SW480 (cell line): ENCODE measurements at regions not wholly inside any gene's neighbourhood (a gene's known extent, or its start where the extent isn't known, plus 50 kb on each side); places are given as distances from the start of the nearest gene placed in this dataset.

Experiments
- DNase-seq: peaks from one replicate; pipeline ENCODE4 v3.0.0-alpha.2; 2016; ENCODE audit warnings: low spot score

DNA sequence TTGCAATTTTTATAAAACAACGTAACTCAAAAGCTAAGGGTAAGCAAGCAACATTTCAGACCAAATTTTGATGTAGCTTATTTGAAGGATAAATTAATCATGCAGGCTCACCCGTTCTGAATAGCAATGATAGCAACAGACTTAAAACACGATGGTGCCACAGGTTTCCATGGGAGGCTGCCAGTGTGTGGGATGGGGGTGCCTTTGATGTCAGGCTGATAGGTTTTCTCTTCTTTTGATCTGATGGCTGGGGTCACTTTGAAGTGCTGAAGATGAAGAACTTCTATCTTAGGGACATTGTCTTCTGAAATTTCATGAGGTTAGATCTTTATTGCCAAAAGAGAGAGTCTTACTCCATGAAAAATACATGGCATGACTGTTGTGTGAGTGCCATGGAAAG lies 206.8 kb downstream of the LPIN1 start:
- DNase-seq: peak; percentile 54

DNA sequence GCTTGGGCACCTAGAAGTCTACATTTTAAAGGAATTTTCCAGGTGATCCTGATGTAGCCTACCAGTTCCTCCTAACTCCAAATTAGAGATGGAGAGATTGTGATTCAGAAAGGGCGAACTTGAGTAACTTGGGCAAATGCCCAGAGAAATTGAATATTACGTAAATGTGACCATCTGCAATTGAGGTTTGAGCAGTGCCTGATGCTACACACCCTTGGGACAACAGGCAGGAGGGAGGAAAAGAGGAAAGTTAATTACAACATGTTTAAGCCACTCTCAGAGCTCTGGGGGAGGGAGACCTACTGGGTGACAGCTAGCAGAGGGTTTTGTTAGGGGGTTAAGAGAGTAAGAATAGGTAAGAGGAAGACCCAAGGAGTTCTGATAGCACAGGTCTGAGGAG lies 208.9 kb downstream of the LPIN1 start:
- no peak for DNase-seq

DNA sequence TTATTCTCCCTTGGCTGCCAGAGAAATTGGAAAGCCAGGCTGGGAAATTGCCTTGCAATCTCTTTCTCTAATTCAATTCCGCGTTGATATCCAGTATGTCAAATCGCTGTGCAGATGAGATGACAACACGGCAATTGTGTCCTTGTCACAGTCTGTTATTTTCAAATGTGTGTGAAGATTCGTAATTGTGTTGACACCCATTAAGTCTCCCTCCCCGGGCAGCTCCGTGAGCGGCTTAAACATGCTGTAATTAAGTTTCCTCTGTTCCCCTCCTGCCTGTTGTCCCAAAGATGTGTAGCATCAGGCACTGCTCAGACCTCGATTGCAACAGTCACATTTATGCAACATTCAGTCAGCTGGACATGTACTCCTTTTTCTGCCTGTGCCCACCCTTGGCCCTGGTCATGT lies 209.5 kb downstream of the LPIN1 start:
- no peak for DNase-seq

DNA sequence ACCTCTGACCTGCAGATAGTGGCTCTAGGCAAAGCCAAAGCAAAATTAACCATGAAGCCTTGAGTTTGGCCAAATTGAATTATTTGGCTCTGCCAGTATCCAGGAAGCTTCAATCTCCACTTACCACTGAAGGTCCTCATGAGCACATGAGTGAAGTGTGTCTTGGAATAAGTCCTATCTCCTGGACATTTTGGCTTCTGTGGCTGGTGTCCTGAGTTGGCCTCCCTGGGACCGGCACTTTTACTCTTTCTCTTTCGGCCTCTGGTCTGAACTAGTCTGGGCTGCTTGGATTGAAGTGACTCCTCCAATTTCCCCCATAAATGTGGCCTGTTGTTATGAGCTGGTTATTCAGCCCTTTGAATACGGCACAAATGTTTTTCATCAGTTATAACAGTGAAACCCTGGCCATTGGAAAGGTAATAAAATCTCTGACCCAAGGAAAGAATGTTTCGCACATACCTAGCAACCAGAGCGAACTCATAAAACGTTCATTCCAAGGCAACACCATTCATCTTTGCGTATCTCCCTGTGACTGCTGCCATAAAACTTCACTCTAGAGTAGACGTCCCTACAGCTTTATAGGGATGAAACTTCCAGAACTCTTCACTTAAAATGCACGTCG lies 216.4 kb downstream of the LPIN1 start:
- no peak for DNase-seq

DNA sequence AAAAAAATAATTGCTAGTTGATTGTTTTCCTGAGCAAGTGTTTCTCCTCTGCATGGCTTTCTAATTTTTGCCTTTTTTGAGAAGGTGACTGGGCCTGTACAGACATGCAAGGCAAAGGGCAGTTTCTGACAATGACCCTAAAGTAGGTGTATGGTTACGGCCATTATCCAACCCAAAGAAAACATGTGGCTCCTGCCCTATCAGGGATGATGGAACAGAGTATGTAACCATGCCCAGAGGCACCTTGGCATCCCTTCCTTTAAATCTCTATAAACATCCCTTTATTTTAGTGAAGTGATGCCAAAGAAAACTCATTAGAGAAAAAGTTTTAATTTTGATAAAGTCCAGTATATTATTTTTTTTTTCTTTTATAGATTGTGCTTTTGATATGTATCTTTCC lies 217.5 kb downstream of the LPIN1 start:
- DNase-seq: no peak

DNA sequence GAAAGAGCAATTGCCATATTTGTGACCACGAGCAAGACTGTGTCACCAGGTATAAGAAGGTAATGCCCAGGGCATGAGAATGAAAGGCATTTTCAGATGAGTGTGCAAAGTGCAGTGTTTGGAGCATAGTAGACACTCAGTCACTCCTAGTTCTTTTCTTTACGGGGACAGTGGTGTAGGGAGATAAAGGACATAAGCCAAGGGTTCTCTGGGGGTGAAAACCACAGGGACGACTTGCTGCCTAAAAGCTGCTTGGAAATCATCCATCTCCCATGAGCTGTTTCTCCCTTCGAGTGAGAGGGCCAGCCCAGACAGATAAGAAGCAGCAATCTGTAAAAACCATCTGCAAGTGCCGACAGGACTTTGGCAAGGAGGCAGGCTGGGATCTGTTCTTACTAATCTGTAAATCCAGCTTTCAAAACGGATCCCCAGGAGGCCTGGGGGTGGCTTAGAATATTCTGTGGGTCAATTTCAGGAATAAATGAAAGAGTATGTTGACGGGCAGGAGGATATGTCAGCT lies 221.6 kb downstream of the LPIN1 start:
- no peak for DNase-seq

DNA sequence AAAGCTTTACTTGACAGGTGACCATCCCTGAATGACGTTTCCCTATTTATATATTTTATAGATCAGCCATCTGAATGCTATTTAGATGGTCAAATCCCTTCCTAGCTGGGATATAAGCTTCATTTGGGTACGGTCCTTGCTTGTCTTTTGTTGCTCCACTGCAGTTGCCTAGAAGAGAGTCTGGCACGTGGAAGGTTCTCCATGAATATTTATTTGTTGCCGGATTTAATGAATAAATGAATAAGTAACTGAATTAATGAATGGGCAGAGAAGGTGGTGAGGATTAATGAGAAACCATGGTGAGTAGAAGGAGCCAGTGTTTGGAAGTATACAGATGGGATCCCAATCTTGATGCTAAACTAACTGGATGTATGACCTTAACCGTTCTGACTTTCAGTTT lies 222.1 kb downstream of the LPIN1 start:
- no peak for DNase-seq

DNA sequence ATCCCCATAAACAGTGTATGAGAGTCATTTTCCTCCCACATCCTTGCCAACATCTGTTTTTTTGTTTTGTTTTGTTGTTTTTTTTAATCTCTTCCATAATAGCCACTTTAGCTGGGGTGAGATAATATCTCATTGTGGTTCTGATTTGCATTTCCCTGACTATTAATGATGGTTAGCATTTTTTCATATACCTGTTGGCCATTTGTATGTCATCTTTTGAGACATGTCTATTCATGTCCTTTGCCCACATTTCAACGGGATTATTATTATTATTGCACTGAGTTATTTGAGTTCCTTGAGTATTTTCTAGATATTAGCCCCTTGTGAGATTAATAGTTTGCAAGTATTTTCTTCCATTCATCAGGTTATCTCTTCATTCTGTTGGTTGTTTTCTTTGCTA lies 223.3 kb downstream of the LPIN1 start:
- no peak for DNase-seq

DNA sequence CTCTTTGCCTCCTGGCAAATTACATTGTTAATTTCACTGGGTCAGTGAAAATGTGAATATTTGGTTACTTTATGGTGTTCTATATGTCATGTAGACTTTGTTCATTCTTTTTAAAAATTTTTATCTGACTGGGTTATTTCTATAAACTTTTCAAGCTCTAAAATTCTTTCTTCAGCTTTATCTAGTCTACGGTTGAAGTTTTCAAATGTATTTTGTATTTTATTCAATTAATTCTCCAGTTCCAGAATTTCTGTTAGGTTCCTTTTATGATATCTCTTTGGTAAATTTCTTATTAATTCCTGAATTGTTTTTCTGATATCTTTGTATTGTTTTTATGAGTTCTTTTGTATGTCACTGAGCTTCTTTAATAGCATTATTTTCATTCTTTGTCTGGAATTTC lies 228.1 kb downstream of the LPIN1 start:
- DNase-seq: no peak

DNA sequence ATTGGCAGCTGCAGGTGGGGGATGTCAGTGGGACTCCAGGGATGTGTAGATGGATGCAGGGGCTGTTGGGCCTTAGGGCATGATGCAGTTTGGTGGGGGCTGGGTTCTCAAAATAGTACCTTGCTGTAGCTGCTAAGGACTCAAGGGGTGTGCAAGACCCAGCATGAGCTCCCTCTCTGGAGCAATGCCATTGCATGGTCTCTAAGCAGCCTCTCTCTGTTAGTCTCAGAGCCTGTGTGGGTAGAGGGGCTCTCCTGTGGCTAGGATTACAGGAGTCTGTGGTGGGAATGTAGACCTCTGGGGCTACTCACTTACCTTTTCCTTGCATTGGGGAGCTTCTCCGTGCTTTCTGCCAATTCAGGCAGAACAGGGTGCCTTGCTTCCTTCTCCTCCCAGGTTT lies 228.9 kb downstream of the LPIN1 start:
- no peak for DNase-seq

DNA sequence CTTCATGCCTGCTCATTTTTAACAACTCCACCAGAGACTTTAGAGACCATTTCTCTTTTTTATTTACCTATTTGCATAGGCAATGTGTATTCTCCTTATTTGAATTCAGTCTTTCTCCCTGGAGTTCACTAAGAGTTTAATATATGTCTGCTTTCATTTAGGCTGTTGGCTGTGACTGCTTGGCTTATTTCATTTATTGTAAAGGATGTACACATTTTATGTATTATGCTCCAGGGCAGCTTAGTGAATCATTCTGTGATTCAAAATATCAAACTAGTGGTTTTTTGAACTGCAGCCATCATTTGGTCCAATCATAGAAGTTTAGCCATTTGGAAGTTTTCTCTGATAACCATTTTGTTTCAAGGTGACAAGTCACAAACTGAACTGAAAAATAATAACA lies 229.6 kb downstream of the LPIN1 start:
- DNase-seq: no peak

DNA sequence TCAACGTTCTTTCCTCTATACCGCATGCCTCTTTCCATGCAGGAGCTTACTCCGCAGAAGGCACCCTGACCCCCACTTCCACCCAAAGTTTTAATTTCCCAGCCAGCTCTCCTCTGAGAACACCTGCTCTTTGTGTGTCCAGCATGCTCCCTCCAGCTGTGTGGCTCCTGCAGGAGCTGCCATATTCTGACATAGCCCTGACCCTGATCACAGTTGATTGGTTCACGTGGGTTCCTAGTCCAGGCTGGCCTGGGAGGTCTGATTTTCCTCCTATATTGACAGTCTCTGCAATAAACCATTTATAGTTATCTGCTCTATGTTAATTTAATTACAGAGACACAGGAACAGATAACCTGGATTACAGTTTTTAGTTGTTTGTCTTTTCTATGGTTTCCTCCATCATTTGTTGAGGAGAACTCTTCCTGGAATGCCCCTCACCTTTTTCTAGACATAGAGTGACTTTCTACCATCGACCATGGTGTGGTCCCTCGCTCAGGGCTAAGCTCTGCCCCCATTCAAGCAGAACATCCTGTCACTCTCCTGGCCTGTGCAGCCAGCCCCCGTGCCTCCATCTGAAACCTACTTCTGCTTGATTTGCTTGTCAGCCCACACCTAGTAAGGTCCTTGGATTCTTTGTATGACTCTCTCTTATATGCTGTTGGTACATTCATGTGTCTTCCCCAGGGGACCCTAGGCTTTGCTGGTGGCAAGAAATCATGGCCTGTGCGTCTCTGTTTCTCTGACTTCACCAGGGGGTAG lies 231.5 kb downstream of the LPIN1 start:
- DNase-seq: no peak

DNA sequence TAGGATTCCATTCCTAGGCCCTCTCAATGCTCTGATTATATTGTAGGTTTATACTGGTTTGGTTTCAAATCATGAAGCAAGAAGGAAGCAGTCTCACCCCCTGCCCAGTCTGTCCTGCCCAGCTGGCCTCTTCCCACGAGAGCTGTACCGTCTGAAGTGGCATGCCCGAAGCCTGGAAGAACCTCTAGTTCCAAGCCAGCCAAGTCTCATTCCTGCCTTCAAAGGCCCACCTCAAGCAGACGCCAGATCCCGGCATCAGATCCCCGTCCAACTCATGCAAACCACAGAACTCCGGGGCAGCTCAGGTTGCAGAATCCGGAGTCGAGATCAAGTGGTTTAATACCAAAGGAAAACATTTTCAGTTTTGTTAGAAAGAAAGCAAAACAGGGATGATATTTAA lies 234.4 kb downstream of the LPIN1 start:
- no peak for DNase-seq

DNA sequence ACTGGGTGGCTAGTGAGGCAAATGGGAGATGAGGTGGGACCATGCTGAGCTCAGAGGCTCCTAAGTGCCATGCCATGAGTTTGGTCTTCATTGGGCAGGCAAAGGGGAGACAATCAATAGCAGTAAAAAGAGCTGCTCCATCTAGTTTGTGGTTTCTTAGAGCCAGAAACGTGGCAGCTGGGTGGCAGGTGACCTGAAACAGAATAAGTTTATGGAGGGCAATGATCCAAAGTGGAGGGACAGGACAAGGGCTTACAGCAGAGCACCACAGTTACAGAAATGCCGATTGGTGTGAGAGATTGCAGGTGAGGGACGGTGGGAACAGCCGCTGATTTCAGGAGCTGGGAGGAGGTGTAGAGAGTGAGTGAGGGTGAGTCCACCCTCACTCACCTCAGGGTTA lies 237.0 kb downstream of the LPIN1 start:
- no peak for DNase-seq

DNA sequence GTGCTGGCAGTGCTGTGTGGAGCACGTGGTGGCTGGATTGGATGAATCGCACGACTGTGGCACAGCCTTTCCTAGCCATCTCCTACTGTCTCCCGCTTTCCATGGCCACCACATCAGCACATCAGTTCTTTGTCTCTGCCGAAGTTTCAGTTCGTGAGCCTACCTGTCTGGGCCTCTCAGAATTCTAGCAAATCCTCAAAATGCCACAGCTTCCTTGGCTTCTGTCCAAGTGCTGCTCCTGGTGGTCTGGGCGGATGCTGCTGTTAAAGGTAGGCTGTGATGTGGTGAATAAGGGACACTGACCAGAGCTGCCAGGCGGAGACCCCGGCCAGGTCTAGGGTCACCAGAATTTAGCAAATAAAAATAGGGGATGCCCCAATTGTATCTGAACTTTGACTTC lies 237.4 kb downstream of the LPIN1 start:
- no peak for DNase-seq

DNA sequence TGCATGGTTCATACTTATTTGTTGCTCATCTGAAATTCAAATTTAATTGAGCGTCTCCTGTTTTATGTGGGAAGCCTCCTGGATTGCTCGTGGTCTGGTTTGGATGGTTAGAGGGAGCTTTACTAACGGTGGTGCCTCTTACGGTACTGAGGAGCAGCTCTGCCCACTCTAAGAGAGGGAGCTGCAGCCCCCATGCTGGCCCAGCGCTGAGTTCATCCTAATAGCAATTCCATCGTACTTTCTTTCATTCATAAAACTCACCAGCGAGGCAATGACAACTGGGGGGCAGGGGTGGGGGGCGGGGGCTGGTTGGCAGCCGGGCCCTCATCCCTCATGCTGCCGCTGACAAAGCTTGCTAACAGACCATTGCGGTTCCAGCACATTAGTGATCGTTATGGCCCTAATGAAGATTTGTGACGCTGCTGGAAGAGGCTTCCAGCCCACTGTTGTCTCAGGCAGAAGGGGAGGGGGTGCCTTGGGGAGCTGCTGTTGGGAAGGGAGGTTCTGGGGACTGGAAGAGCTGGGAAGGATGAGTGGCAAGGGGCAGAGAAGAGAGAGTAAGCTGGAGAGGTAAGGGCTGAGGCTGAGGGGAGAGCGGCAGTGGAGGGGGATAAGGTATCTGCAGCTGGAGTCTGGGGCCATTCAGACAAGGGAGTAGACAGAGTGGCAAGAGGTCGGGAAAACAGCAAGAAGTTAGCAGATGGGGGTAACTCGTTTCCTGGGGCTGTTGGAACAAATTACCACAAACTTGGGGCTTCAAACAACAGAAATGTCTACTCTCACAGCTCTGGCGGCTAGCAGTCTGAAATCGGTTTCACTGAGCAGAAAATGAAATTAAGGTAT lies 238.1 kb downstream of the LPIN1 start:
- no peak for DNase-seq

DNA sequence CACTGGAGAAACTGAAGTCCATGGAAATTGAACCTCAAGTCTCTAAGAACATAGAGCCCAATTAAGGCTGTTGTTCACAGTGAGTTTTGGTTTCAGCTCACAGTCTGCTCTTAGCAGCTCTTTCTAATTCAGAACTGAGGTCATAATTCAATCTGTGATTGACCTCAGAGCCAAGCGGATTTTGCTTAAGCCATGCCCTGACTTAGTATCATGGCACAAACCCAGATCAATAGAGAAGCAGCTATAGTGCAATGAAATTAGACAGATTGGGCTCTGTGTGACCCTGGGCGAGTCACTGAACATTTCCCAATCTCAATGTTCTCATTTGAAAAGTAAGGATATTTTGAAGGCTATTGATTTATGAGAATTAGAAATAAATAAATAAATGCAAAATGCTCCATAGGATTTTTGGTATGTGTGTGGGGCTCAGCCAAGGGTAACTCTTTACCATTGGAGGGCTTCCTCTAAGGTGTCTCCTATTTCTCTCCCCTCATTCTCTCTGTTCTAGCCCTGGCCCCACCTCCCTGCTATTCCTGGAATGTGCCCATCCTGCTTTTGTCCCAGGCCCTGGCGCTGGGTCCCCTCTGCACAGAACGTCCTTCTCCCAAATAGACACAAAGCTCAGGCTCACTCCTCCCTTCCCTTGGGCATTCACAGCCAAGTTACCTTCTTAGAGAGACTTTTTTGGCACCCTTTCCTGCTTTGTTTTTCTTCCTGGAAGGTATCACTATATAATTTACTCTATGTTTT lies 239.6 kb downstream of the LPIN1 start:
- no peak for DNase-seq

DNA sequence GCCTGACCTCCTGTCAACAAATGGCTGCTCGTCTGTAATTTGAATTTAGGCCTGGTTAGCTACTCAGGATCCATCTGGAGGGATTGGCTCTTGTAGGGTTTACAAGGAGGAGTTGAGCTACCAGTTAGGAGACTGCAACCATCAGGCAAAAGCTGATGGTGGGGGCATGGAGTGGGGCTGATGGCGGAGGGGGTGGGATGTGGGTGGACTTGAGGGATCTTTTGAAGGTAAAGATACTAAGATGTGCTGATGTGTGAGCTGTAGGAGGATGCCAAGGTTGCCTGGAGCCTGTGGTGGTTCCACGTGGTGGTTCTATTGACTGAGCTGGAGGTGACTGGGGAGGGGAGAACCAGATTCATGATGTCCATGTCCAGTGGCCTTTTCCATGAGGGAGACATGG lies 240.7 kb downstream of the LPIN1 start:
- DNase-seq: no peak

DNA sequence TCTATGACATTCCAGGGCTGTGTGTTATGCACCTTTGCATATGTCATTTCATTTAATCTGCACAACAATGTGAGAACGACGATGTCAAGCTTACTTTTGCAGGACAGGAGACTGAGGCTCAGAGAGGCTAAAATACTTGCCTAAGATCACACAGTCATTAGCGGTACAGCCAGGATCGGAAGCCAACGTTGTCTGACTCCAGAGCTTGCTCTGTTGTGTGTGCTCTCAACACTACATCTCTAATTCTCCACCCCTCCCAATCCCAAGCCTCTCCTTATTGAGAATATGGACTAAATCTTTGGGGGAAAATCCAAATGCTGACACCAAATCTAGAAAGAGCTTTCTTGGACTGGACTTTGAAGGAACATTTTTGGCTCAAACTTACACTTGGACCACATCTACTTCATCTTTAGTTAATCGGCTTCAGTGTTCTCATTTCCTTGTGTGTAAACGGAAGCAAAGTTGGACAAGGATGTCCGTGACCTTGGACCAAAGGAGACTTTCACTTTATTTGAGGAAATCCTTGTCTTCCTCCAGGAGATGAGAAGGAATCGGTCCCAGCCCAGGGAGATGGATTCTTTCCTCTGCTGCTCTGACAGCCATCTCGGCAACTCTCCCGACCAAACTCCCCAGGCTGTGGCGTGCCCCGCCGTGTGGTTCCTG lies 242.4 kb downstream of the LPIN1 start:
- no peak for DNase-seq

DNA sequence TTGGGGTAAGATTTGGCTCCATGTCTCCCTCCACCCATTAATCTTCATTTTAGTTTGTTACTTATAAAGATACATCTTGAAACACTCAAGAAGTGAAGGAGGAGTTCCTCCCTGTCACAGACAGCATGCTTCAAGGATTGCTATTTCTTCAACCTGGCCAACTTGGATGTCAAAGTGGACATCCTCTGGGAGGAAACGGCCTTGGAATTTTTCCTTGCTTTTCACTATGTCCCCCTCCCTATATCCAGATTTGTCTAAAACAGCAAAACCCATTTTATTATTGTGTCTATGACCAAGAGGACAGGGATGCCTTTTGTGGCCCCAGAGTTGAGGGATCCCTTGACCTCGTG lies 242.9 kb downstream of the LPIN1 start:
- no peak for DNase-seq

DNA sequence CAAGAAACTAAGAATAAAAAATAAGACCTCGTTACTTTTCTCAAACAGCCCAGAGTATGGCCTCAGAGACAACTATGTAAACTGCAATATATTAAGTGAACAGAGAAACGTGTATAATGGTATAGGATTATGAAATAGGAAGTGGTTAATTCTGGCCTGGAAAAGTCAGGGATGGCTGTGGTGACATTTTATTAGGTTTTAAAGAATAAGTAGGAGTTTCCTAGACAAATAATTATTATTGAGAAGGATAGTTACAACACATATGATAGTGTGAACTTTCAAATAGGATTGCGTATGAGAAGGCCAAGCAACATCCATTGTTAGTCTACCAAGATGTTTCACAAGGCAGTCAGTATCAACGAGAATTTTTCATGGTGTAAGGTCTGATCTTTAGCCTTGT lies 244.1 kb downstream of the LPIN1 start:
- no peak for DNase-seq

DNA sequence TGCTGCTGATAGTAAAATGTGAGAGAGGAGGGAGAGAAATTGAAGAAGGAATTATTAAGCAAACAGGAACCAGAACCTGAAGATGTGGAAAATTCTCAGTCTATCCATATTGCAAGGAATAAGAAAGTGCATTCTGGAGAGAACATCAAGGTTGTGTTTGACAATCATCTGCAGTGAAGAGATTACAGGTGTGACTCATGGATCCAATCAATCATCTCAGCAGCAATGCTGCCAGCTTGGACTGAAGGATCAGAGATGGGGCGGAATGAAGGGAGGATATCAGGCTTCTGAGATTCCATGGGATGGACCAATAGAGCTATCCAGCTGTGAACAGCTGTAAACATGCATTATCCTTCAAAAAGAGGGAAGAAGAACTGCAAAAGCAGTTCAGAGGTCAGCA lies 247.3 kb downstream of the LPIN1 start:
- DNase-seq: no peak
